Retina (tissue), 1 donor: ENCODE measurements at regions not wholly inside any gene's neighbourhood (a gene's known extent, or its start where the extent isn't known, plus 50 kb on each side); places are given as distances from the start of the nearest gene placed in this dataset.

Experiments
- DNase-seq: peaks from one replicate; pipeline ENCODE4 v3.0.0-alpha.2; 2016

DNA sequence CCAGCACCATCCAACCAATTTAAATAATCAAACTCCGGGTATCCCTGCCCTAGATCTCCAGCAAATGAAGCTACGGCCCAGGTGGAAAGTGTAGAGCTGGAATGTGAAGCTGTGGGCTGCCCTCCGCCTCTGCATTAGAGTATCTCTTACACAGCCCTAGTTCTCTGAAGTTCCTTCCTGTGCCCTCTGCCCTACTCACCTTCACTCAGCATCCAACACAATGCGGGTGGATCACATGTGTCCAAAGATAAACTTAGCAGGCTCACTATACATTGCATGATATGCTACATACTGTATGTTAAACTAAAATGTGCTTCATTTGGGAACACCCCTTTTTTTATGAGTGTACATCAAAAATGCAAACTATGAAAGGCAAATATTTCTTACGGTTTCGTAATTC lies 70.0 kb upstream of the RAD23B start:
- DNase-seq = no peak

DNA sequence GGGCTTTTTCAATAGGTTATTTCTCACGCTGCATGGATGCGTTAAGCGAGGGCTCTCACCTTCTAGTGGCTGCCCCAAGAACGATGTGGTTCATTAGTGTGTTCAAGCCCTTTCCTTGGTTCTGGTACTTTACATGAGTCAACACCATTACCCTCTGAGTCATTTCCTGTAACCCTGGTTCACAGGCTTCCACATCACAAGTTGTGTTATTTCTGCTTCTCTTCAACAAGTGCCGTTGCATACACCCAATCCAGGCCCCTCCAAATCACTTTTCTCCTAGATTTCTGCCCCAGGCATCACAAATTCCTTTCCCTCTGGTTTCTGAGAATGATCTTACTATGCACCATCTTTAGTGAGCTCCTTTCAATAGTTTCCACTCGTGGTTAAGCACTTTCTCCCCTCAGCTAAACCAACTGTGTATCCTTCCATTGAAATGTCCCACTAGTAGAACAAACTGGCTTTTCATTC lies 69.5 kb upstream of the RAD23B start:
- no peak for DNase-seq

DNA sequence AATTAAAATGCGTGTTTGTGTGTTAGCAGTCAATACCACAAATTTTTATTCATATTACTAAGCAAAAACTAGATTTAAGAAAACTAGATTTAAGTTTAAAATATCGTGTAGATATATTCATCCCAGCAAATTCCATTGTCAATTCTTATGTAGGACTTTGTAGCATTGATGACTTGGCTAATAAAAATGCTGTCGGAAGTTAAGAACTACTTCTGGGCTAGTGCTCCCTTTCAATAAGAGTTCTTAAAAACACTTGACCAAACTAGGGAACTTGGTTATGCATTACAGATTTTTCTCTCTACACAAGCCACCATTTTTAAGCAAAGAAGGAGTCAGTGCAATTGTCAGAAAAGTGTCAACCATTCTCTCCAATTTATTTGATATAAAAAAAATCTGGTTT lies 68.7 kb upstream of the RAD23B start:
- DNase-seq = no peak

DNA sequence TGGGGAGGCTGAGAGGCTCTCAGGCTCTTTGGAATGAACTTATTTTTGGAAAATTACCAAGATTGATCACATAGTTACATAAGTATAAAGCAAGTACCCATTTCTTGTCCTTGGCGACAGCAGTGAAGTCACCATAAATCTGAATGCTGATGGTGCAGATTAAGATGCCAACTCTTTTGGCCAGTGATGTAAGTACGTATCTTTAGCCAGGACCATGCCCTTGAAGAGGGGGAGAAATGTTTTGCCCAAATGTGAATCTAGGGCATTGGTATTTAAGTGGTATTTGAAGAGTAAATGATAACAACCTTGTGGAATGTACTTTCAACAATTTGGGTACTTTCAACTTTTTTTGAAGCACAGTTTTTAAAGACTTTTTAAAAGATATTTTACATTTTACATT lies 68.2 kb upstream of the RAD23B start:
- DNase-seq = no peak

DNA sequence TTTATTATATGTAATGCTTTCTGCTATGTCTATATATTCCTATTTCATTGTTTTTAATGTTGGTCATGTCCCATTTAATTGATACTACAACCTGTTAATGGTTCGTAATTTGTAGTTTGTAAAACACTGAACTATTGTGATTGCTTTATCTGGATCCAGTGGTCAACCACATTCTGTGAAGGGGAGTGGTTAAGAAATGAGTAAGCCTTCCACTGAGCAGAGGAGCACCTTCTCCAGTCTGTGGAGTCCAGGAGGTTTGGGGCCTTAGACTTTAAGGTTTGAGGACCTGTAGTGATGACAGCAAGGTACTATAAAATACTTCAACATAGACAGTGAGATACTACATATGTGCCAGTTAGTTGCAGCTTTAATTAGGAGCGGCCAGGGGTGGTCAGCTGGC lies 67.7 kb upstream of the RAD23B start:
- DNase-seq = no peak

DNA sequence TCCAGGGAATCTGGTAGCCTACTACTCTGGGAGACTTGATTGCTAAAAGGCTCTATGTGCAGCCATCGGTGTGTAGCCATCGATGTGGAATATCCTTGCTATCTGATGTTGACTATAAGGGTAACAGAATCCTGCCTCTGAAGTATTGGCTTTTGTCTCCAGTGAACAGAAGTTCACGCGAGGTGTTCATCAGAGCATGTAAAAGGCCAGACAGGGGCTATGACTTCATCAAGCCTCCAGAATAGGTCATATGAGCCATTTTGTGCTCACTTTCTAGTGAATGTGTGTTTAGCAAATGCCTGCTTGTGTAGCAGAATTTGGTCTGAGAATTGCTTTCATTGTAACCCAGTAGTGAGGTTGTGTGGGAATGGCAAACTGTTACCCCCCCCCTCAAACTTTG lies 66.8 kb upstream of the RAD23B start:
- no peak for DNase-seq

DNA sequence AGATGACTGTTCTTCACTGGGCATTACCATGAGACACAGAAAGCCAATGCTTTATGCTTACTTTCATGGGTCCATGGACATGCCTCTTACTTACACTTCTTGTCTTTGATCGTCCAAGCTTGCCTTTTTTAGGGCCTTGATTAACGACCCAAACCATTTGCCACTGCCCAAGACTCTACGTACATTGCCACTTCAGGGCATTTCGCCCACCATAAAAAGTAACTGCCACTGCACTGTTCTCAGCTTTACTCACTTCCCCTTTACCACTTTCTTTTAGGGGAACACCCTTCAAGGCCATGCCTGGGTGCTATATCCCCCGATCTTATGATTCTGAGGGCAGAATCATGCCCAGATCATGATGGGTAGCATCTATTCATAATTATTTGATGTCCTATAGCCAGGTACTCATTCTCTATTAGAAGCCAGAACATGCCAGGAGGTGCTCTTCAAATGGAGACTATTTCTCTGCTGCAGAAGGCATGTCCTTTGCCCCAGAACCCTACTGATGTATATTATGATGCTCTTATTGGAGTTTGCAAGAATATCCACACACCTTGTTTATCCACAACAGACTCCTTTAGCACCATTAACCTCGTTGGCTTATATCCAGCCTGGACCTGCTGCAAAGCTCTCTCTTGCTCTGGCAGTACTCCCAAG lies 64.1 kb upstream of the RAD23B start:
- no peak for DNase-seq

DNA sequence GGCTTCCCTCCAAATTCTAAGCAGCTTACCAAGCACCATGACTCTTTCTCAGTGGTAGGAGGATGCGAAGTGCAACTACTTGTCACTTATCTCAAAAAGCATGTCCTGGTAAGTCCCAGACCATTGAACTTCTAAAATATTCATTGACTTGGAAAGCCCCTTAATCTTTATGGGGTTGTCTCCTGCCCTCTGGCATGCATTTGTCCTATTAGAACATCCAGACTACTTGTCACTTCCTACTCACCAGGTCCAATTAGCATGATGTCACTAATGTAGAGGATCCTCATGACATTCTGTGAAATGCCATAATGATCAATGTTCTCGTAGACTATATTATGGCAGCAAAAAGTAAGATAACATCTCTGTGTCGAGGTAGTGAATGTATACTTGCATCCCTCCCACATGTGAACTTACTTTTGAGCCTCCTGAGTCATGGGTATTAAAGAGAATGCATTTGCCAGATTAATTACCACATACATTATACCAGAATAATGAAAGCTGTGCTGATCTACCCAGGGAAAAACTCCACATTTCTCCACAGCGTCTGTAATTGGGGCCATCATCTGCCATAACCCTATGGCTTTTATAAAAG lies 63.5 kb upstream of the RAD23B start:
- no peak for DNase-seq

DNA sequence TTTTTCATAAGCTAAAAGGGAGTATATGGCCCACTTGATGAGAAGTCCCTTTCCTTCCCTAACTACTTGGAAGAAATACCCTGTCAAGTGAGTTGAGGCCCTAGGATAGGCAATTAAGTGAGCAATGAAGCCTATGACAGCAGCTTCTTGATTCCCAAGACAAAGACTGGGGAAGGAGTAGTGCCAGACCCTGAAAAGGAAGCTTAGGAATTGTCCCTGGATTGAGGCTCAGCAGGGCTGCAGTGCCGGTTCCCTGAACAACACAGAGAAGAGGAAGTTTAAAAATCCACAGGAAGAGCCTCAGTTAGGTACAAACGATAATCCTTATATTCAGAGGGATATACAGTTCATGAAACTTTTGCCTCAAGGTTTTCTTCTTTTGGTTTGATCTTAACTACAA lies 61.8 kb upstream of the RAD23B start:
- DNase-seq = no peak

DNA sequence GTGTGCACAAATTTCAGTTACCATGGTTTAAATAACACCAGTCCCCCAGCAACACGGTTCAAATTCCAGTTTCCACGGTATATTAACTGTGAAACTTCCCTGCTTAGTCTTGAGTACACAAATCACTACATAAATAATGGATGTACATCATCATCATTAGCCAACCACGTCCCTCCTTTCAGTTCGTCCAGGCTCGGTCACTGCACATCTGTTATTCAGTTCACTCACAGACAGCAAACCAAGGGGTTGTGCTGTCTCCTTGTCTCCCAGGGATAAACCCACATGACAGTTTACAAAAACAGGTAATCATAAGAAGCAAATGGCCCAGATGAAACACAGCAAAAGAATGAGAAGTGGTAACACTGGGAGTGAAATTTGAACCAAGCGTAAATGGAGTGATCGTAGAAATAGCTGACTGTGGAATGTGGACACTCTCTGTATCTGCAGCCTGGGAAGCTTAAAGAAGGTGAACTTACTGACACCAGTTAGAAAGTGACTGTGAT lies 61.0 kb upstream of the RAD23B start:
- peak; percentile 37 for DNase-seq

DNA sequence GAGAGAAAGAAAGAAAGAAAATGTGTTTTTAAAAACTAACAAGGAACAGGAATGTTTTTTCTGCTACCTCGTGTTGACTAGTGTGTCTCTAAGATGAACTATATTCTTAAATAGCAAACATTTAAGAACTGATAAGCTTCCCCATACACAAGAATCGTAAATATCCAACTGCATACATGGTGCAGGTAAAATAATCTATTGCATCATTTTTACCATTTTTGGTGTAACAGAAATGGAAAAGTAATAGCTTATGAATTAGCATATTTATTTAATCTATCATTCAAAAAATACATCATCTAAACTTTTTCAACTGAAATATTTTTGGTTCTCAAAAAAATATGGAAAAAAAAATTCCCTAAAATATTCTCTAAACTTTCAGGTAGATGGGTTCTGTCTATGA lies 59.7 kb upstream of the RAD23B start:
- no peak for DNase-seq

DNA sequence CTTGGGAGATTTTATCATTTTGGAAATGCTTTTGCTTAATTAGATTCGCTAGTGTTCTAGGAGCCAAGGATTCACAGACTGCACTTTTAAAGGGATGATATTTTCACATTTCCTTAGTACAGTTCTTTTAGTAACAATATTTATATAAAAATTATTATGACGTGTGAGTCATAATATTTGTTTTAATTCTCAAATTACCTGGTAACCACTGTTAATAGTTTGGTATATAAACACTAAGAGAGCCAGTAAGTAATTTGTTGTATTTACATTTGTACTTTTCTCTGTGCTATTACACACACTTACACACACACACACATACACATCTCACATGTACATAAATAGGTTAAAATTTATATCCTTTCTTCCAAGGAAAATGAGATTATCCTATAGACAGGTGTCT lies 58.8 kb upstream of the RAD23B start:
- no peak for DNase-seq

DNA sequence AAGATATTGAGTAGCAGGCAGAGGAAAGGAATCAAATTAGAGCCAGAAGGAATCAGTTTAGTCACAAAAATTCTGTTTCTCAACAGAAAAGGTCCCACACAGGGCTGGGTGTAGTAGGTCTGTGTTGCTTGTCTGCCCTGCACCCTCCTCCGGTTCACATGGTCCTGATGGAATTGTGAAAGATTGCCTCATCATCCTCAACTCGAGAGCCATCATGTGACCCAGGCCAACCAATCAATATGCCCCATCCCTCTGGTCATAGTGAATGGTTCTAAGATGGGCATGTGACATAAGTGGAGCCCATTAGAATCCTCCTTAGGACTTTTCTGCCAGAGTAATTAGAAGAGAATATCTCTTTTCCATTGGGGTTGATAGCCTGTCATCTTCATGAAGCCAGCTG lies 56.7 kb upstream of the RAD23B start:
- DNase-seq = no peak

DNA sequence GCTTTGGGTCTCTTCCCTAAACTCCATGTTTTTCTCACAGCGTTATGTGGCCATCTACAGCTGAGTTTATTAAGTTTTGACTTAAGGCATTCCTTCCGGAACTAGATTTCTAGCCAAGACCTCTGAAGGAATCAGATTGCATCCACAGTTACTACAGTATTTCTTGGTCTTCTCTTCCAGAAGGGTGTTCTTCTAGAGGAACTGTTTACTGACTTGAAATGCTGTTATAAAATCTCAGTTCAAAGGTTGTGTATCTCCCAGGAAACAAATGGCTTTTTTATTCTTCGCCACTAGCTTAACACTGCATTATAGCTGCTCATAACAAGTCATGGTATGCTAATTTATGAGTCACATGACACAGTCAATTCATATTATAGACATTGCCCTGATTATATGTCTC lies 55.3 kb upstream of the RAD23B start:
- no peak for DNase-seq

DNA sequence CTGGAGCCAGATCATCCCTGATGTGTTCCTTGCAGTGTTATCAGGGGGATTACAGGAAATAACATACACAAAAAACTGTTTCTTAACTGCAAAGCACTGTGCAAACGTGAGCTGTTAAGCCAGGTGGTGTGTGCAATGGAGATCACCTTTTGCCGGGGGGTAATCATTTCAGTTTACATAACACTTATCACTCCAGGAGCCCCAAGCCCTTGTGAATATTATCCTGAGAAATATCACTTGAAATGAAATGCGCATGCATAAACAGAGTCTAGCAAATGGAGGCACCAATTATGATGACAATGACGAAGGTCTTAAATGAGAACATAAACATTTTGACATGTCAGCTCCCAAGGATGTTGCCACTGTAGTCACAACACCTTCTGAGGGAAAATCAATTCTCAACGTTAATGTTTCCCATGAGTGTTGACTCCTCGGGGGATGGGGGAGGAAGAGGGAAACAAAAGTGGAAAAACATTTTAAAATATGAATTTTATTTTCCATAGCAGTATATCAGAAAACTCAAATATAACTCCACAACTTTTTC lies 54.5 kb upstream of the RAD23B start:
- DNase-seq = no peak

DNA sequence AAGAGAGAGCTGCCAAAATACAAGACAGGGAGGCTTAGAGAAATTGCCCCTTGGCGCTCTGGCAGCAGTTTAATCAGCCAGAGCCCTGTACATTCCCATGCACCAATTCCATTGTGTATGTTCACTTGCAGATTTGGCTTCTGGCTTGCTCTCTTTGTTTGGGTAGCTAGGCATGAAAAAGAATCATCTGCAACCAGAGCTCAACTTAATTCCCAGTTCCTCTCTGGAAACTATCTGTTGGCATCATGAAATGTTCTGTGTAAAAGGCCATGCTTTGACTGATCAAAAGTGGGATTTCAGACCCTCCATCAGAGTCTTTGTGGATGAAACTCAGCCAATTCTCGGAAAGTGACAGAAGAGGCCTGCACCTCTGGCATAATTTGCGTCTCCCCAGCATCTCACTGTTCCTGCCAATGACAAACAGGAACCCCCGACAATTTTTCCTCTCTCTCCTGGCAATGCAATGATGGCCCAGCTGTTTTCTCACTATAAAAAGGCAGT lies 53.8 kb upstream of the RAD23B start:
- DNase-seq = no peak
